ENCODE measurements at regions not wholly inside any gene's neighbourhood (a gene's known extent, or its start where the extent isn't known, plus 50 kb on each side); places are given as distances from the start of the nearest gene placed in this dataset.

- ATAC-seq (ENCODE audit: low FRiP score) (no peak), DNase-seq (ENCODE audit: low spot score) (no peak)
Observed at GRCh38 chr2:143975216-143975615, 544.7 kb downstream of the ZEB2 start.

GRCh38 chr2:143974262-143974661, 545.7 kb downstream of the ZEB2 start:
- ATAC-seq (ENCODE audit: low FRiP score) (no peak), DNase-seq (ENCODE audit: low spot score) (no peak)
- TF ChIP-seq, protein P1, sequence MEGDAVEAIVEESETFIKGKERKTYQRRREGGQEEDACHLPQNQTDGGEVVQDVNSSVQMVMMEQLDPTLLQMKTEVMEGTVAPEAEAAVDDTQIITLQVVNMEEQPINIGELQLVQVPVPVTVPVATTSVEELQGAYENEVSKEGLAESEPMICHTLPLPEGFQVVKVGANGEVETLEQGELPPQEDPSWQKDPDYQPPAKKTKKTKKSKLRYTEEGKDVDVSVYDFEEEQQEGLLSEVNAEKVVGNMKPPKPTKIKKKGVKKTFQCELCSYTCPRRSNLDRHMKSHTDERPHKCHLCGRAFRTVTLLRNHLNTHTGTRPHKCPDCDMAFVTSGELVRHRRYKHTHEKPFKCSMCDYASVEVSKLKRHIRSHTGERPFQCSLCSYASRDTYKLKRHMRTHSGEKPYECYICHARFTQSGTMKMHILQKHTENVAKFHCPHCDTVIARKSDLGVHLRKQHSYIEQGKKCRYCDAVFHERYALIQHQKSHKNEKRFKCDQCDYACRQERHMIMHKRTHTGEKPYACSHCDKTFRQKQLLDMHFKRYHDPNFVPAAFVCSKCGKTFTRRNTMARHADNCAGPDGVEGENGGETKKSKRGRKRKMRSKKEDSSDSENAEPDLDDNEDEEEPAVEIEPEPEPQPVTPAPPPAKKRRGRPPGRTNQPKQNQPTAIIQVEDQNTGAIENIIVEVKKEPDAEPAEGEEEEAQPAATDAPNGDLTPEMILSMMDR (IDR thresholded peaks at IDR 0.05): no peak

More at GRCh38 chr2:143975216-143975615, 544.7 kb downstream of the ZEB2 start:
- TF ChIP-seq, protein P1 (IDR thresholded peaks at IDR 0.05): no peak

DNA sequence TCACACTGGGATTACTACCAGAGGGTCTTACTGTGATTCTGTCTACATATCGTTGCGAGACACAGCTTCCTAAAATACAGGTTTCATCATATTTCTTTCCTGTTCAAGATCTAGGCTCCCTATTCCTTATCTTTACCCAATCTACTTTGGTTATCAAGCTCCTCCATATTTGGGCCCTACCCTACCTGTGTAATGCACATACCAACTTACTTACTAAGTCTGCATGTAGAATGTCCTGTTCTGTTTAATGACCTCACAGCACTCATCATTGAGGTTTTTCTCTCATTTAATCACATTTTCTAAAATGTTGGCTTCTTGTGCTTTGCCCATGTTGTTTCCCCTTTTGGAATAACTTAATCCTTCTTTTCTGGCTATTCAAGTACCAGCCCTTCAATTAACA, 551.1 kb downstream of the ZEB2 start:
- ATAC-seq (ENCODE audit: low FRiP score) (no peak), DNase-seq (ENCODE audit: low spot score) (no peak)
- TF ChIP-seq, protein P1 (IDR thresholded peaks at IDR 0.05): no peak

DNA sequence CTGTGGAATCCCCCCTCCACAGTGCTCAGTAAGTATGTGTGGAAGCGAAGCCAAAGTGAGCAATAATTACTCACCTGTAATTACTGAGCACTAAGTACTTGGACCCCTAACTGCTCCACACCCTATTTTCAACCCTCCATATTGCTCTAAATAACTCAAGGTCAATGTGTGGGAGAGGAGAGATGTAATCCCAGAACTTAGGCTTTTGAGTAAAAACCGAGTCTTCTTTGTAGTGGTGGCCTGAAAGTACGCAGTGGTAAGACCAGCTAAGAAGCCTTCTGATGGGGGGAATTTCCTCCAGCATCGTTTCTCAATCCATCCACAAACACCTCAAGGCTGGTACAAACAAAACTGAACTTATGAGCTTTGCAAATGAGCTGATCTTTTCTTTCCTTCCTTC, 551.6 kb downstream of the ZEB2 start:
- ATAC-seq (ENCODE audit: low FRiP score): no peak
- no peak for DNase-seq (ENCODE audit: low spot score)
- TF ChIP-seq, protein P1 (IDR thresholded peaks at IDR 0.05): no peak

DNA sequence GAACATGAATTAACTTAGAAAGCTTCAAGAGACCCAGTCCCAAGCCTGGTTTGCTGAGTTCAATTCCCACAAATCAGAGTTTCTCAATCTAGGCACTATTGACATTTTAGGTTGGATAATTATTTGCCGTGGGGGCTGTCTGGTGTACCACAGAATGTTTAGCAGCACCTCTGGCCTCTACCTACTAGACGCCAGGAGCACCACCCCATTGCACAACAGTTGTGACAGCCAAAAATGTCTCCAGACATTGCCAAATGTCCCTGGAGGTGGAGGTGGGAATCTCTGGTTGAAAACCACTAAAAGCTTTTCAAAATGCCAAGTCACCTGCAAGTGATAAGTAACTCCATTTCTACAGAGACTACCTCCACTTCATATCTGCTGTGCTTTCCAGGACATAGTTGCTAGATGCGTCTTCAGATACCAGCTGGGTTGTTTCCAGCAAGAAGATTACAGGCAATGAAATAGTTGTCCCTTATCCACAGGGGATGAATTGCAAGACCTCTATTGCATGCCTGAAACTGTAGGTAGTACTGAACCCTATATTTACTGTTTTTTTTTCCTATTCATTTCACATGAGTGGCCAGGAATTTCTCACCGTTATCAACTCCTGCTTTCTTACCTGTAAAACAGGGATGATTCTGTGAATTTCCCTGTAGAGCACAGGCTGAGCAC, 554.3 kb downstream of the ZEB2 start:
- TF ChIP-seq, protein P1 (IDR thresholded peaks at IDR 0.05): no peak
- ATAC-seq (ENCODE audit: low FRiP score): no peak
- DNase-seq (ENCODE audit: low spot score): no peak

DNA sequence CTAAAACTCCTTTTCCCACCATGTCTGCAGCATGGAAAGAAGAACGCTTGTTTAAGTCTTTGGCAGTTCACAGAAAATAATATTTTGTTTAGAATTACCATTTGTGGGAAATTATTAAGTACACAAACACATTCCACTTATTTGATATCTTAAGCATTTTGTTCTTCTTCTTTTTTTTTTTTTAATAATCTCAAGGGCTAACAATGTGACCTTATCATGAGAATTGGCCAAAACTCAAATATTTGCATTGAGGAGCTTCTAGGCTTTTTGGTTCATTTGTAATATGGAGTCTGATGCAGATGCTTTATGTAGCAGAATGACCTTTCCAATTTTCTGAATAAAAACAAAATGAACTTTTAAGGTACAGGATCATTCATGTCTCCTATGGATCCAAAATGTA, 555.0 kb downstream of the ZEB2 start:
- TF ChIP-seq, protein P1 (IDR thresholded peaks at IDR 0.05): no peak
- ATAC-seq (ENCODE audit: low FRiP score) (no peak), DNase-seq (ENCODE audit: low spot score) (no peak)

- TF ChIP-seq, protein P1 (IDR thresholded peaks at IDR 0.05): no peak
- no peak for ATAC-seq (ENCODE audit: low FRiP score)
- no peak for DNase-seq (ENCODE audit: low spot score)
Observed at GRCh38 chr2:143960177-143960576, 559.7 kb downstream of the ZEB2 start.

Data from omental fat pad (tissue), 3 donors.